Ishikawa (cell line): ENCODE measurements at regions not wholly inside any gene's neighbourhood (a gene's known extent, or its start where the extent isn't known, plus 50 kb on each side); places are given as distances from the start of the nearest gene placed in this dataset.

Source experiments
- CEBPB ChIP-seq: IDR thresholded peaks from 2 replicates; pipeline ENCODE4 v1.6.1; 2012
- CREB1 ChIP-seq: IDR thresholded peaks from 2 replicates; pipeline ENCODE4 v1.6.1; 2012; ENCODE audit warnings: low read depth
- EGR1 ChIP-seq: IDR thresholded peaks from 2 replicates; pipeline ENCODE4 v1.6.1; 2012
- EP300 ChIP-seq: IDR thresholded peaks from 2 replicates; pipeline ENCODE4 v1.6.1; 2012; ENCODE audit warnings: borderline replicate concordance
- FOXM1 ChIP-seq: IDR thresholded peaks from 2 replicates; pipeline ENCODE4 v1.6.1; 2012; ENCODE audit warnings: low read depth, borderline replicate concordance
- MAX ChIP-seq: IDR thresholded peaks from 2 replicates; pipeline ENCODE4 v1.6.1; 2012
- NFIC ChIP-seq: IDR thresholded peaks from 2 replicates; pipeline ENCODE4 v1.6.1; 2012
- RAD21 ChIP-seq: IDR thresholded peaks from 2 replicates; pipeline ENCODE4 v1.6.1; 2012; ENCODE audit warnings: low read depth
- REST ChIP-seq: IDR thresholded peaks from 2 replicates; pipeline ENCODE4 v1.6.1; 2012; ENCODE audit warnings: low read depth, mild to moderate bottlenecking
- TAF1 ChIP-seq: IDR thresholded peaks from 2 replicates; pipeline ENCODE4 v1.6.1; 2012; ENCODE audit warnings: low read depth, mild to moderate bottlenecking
- TCF12 ChIP-seq: IDR thresholded peaks from 2 replicates; pipeline ENCODE4 v1.6.1; 2012; ENCODE audit warnings: low read depth
- TEAD4 ChIP-seq: IDR thresholded peaks from 2 replicates; pipeline ENCODE4 v1.6.1; 2012
- USF1 ChIP-seq: IDR thresholded peaks from 2 replicates; pipeline ENCODE4 v1.6.1; 2012
- YY1 ChIP-seq: IDR thresholded peaks from 2 replicates; pipeline ENCODE4 v1.6.1; 2012; ENCODE audit warnings: low read depth
- ZBTB7A ChIP-seq: IDR thresholded peaks from 2 replicates; pipeline ENCODE4 v1.6.1; 2012; ENCODE audit warnings: low read depth

- TF ChIP-seq REST = no peak
- no peak for TF ChIP-seq CREB1
- TF ChIP-seq TAF1 = no peak
- no peak for TF ChIP-seq ZBTB7A
- TF ChIP-seq TEAD4 = 0 out of 2 replicates have a peak, but pooled peaks have one; percentile 26
- TF ChIP-seq TCF12 = peak; percentile 90
- TF ChIP-seq MAX = no peak
- TF ChIP-seq USF1 = peak; percentile 70
- no peak for TF ChIP-seq FOXM1
- TF ChIP-seq CEBPB = no peak
- no peak for TF ChIP-seq EGR1
- peak; percentile 62; the same call in 1 of the 2 replicates for TF ChIP-seq EP300
- no peak for TF ChIP-seq YY1
- peak; percentile 52; the same call in 1 of the 2 replicates for TF ChIP-seq NFIC
- TF ChIP-seq RAD21 = peak; percentile 21; the same call in 1 of the 2 replicates
Observed at GRCh38 chr3:14256561-14257342, 78.1 kb downstream of the LSM3 start.

- TF ChIP-seq TCF12 = no peak
- no peak for TF ChIP-seq REST
- no peak for TF ChIP-seq YY1
- TF ChIP-seq CEBPB = no peak
- TF ChIP-seq EP300 = no peak
- no peak for TF ChIP-seq NFIC
- TF ChIP-seq ZBTB7A = no peak
- no peak for TF ChIP-seq TAF1
- TF ChIP-seq MAX = no peak
- TF ChIP-seq USF1 = no peak
- no peak for TF ChIP-seq FOXM1
- TF ChIP-seq RAD21 = no peak
- no peak for TF ChIP-seq EGR1
- TF ChIP-seq TEAD4 = no peak
Observed at GRCh38 chr3:14258906-14259904, 80.6 kb downstream of the LSM3 start.

- no peak for TF ChIP-seq TEAD4
- no peak for TF ChIP-seq REST
- no peak for TF ChIP-seq CREB1
- no peak for TF ChIP-seq TCF12
- TF ChIP-seq MAX = no peak
- TF ChIP-seq YY1 = no peak
- no peak for TF ChIP-seq USF1
- TF ChIP-seq CEBPB = no peak
- no peak for TF ChIP-seq RAD21
- no peak for TF ChIP-seq EP300
- TF ChIP-seq EGR1 = no peak
- no peak for TF ChIP-seq FOXM1
Observed at GRCh38 chr3:14260463-14260862, 81.8 kb downstream of the LSM3 start.
